Occipital lobe (tissue), 2 donors: ENCODE measurements at regions not wholly inside any gene's neighbourhood (a gene's known extent, or its start where the extent isn't known, plus 50 kb on each side); places are given as distances from the start of the nearest gene placed in this dataset. TPM values are rescaled to one million over a fixed set of nuclear protein-coding genes. Genes with fewer than 3 reads are reported as not detected.

ENCODE experiments used
- DNase-seq: peaks from one replicate; lab custom pipeline; 2025; lab: John Stamatoyannopoulos, UW
- small RNA-seq: library from RNA; depleted of rRNA; stranded (forward); fragments of <200 nt; gene quantifications from one replicate; pipeline ENCODE3, GENCODE V24; 2014

GRCh38 chr5:20113931-20114330 lies 125.9 kb upstream of the CDH18 start:
- no peak for DNase-seq

DNA sequence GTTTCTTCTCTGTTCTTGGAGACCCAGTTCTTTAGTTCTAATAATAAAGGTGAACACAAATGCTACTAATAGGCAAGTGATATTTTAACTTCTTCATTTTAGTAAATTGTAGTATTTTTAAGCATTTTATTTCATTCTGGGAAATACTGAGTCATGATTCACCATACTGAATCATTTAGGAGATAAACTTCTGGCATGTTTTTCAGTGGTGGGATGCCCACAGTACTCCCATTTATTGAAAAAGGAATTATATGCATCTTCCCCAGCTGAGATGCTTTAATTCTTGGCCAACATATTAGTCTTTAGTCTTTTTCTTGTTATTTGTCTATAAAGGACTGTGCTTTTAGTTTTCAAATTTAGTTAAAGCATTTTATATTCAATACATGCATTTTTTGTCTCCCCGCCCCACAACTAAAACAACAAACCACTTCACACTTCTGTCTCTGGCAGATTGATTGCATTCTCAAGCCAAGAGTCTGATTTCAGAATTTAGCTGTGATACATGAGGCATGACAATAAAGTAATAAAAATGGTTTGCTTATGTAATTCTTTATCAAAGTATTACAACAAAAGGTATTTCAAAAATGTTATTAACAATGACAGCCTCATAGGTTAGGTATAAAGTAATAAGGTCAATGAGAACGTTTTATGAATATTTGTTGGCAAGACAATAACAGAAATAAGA lies 125.2 kb upstream of the CDH18 start:
- no peak for DNase-seq

- DNase-seq = no peak
Observed at GRCh38 chr5:20109326-20109725, 121.3 kb upstream of the CDH18 start.

DNA sequence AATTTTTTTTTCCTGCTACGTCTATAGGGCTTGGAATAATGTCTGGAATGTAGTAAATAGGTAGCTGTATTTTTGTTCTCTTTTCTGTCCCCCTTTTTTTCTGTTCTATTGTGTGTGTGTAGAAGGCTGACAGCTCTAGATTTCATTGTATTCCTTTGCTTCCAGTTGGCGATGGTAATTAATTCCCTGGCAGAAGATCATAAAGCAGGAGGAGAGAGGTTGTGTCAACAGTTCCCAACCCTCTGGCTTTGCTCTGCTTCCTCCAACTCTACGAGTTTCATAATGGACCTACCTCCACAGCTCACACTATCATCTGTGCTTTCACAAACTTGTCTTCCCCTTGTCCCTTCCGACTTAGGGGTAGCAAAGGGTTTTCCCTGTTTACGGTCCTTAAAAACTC lies 117.9 kb upstream of the CDH18 start:
- DNase-seq = no peak

DNA sequence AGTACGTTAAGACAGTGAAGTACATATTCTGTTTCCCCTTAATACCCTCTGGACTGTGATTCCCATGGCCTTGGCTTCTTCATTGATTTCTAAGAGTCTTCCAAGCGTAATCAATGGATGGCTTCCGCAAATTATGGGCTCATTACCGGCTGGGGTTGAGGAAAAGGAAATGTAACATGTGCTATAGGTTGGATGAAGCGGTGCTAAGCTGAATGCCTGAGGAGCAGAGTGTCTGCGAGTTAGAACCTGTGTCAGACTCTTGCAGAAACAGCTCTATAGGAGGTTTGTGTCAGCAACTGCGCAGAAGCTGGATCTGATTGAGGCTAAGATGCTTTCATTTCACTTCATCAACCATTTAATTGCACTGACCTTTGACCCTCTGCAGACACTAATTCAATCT lies 114.3 kb upstream of the CDH18 start:
- DNase-seq = no peak

GRCh38 chr5:20098694-20099093 lies 110.7 kb upstream of the CDH18 start:
- DNase-seq = no peak

- no peak for DNase-seq
Observed at GRCh38 chr5:20088361-20088760, 100.4 kb upstream of the CDH18 start.

DNA sequence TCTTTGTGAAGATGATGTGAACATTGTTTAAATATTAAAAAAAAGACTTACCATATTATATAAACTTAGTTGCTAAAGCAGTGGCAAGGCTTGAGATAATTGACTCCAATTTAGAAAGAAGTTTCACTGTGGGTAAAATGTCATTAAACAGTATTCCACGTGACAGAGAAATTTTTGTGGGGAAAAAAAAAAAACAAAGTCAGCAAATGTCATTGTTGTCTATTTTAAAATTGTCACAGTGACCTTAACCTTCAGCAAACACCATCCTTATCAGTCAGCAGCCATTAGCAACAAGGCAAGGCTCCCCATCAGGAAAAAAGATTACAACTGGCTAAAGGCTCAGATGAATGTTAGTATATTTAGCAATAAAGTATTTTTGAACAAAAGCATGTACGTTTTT lies 99.3 kb upstream of the CDH18 start:
- no peak for DNase-seq

GRCh38 chr5:20077186-20077585 lies 89.2 kb upstream of the CDH18 start:
- no peak for DNase-seq

DNA sequence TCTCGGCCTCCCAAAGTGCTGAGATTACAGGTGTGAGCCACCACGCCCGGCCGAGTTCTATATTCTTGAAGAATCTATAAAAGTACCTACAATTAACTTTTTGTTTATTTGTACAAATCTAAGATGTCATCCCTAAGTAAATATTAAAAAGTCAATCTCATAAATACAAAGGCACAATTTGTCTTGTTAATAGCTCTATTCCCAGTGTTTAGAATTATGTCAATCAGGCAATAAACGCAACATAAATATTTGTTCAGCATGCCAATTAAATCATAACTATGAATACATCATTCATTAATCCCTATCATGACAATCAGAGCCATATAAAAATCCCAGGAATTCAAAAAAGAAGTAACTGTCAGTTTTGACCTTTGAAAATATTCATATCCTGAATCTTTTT lies 68.9 kb upstream of the CDH18 start:
- DNase-seq = no peak

DNA sequence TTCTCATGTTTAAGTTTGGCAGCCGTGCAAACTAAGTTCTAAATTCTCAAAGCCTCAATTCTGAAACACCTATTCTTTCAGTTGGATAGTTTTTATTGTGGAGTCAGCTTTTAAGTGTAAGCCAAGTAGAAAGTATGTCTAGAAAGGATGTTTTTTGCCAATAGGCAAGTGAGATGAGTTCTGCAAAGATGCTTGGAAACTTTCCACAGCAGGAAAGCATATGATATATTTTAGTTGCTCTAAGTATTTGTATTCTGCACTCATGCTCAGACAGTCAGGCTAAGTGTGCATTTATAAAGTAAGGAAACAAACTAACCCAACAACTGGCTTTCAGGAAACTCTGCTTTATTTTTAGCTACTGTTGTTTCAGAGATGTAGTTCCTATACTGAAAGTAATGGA lies 67.3 kb upstream of the CDH18 start:
- no peak for DNase-seq

GRCh38 chr5:20050262-20050661 lies 62.3 kb upstream of the CDH18 start:
- DNase-seq = no peak

DNA sequence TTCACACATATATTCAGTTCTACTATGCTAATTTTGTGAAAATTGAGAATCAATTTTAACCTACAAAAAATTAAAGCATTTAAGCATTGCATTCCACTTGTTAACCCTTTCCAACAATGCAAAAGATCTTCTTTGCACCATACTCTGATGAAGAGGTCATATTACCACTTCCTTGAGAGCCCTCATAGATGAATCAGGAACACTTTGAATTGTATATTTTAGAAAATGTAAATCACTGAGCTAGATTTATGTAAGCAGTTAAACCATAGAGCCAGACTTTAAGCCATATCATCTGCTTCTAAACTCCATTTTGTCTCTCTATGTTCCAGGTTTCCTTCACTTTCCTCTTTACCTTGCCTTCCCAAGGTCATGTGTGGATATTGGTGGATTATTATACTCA lies 56.5 kb upstream of the CDH18 start:
- DNase-seq = no peak

DNA sequence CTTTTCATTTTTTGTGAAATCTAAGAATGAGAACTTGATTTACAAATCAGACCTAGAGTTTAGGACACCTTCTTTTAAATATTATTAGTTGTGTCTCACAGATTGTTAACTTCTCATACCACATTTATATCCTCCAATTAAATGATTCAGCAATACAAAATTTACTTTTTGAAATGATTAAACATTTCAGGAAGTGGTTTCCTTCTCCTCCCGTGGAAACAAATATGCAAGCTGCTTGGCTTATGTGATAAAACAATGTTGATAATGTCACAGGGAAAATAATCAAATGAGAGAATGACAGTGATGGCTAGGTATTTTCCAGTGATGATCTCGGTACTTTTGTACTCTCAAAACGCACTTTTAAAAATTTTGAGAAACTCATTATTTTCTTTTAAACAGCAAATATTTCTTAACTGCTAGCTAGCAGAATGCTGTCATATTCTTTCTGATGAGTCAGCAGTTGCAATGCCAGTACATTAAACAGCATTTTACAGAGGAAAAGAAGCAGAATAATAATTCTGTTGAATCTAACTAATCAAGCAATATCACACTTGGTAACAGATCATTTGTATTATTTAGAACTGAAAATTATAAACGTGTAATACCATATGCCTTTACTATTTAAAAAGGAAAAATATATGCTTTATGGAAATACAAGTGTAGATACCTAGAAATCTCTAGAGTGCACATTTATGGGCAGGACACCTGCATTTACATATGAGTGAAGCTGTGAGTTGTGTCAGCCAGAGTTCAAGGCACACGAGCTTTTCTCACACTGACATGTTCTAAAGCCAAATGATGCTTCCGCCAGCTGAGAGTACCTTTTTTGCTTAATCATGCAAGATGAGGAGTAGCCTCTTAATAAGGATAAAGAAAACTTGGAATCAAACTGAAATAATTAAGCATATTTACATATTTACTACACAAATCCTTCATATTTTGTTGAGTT lies 53.6 kb upstream of the CDH18 start:
- no peak for DNase-seq

DNA sequence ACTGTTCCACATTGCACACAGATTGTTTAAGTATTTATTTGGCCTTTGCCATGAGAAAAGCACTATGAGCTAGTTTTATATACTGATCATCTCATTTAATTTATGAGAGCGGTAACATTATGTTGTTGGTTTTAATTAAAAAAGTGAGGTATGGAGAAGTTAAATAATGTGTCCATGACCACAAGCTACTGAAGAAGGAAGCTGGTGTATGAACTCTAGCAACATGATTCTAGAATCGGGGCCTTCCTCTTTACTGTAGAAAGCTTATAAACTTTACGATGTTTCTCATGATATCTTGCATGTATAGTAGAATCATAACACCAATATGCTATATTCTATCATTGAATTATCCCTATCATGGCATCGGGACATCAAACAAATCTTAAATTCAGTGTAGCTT lies 52.9 kb upstream of the CDH18 start:
- DNase-seq = no peak

Small RNAs in the stretch of these regions (small RNA-seq; reads per million reads assigned to genes)
- gene AC093303.1 = not detected
